ENCODE measurements at regions not wholly inside any gene's neighbourhood (a gene's known extent, or its start where the extent isn't known, plus 50 kb on each side); places are given as distances from the start of the nearest gene placed in this dataset.

- TF ChIP-seq ZNF501 (CRISPR knock-in tag; IDR thresholded peaks at IDR 0.05) = no peak
- no peak for TF ChIP-seq SMC3 (IDR thresholded peaks at IDR 0.05; ENCODE audit: low read length)
- TF ChIP-seq LCORL (IDR thresholded peaks at IDR 0.05) = no peak
- no peak for TF ChIP-seq LCORL (CRISPR knock-in tag; IDR thresholded peaks at IDR 0.05)
- TF ChIP-seq ZNF451 (CRISPR knock-in tag; IDR thresholded peaks at IDR 0.05) = no peak
- TF ChIP-seq, protein P1, sequence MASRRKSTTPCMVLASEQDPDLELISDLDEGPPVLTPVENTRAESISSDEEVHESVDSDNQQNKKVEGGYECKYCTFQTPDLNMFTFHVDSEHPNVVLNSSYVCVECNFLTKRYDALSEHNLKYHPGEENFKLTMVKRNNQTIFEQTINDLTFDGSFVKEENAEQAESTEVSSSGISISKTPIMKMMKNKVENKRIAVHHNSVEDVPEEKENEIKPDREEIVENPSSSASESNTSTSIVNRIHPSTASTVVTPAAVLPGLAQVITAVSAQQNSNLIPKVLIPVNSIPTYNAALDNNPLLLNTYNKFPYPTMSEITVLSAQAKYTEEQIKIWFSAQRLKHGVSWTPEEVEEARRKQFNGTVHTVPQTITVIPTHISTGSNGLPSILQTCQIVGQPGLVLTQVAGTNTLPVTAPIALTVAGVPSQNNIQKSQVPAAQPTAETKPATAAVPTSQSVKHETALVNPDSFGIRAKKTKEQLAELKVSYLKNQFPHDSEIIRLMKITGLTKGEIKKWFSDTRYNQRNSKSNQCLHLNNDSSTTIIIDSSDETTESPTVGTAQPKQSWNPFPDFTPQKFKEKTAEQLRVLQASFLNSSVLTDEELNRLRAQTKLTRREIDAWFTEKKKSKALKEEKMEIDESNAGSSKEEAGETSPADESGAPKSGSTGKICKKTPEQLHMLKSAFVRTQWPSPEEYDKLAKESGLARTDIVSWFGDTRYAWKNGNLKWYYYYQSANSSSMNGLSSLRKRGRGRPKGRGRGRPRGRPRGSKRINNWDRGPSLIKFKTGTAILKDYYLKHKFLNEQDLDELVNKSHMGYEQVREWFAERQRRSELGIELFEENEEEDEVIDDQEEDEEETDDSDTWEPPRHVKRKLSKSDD (CRISPR knock-in tag; IDR thresholded peaks at IDR 0.05; ENCODE audit: low read depth) = no peak
Observed at GRCh38 chr14:101128478-101129321, 225.2 kb upstream of the RTL1 start.
